ENCODE measurements at regions not wholly inside any gene's neighbourhood (a gene's known extent, or its start where the extent isn't known, plus 50 kb on each side); places are given as distances from the start of the nearest gene placed in this dataset.

- intact Hi-C loops (cut with DNase I, micrococcal nuclease), result no loop called here
- Histone ChIP-seq H3K4me3 (no peak overlapping the region), H3K36me3 (ENCODE audit: low read depth) (no peaks in the 10 kb centered on the region), H3K9me3 (no peaks in the 10 kb centered on the region), H3K4me1 (ENCODE audit: low read depth) (no peaks in the 10 kb centered on the region)
- ATAC-seq (no peak), DNase-seq (no peak)
- TF ChIP-seq CTCF (IDR thresholded peaks at IDR 0.05), result no peak
These were observed 640.1 kb downstream of the PTPRU start for GRCh38 chr1:29876441-29876840.

- H3K36me3 ChIP-seq (ENCODE audit: low read depth), result no peaks in the 10 kb centered on the region
- intact Hi-C loops (cut with DNase I, micrococcal nuclease), result no loop called here
- DNase-seq (no peak), ATAC-seq (no peak)
- no peak for TF ChIP-seq CTCF (IDR thresholded peaks at IDR 0.05)
- H3K9me3 ChIP-seq, result no peaks in the 10 kb centered on the region
- H3K4me1 ChIP-seq (ENCODE audit: low read depth), result no peaks in the 10 kb centered on the region
- H3K4me3 ChIP-seq, result no peak overlapping the region
These were observed 639.3 kb downstream of the PTPRU start for GRCh38 chr1:29875557-29876028.

DNA sequence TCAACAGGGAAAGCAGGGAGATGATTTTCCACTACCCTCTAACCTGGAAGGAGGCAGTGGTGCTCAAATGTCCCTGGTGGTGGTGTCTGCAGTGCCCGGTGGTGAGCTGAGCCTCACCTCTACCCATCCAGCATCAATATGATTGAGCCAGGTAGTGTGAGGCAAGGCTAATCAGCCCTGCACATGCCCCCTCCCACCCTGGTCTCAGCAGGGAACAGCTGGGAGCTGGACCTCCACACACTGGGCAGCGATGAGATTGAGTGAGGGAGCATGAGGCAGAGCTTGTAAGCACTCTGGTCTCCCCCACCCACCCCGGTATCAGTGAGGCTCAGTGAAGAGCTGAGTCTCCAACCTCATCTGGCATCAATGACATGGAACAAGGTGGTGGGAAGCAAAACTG lies 634.3 kb downstream of the PTPRU start:
- H3K9me3 ChIP-seq, result no peaks in the 10 kb centered on the region
- no peaks in the 10 kb centered on the region for H3K4me1 ChIP-seq (ENCODE audit: low read depth)
- DNase-seq (no peak), ATAC-seq (no peak)
- no peak overlapping the region for H3K4me3 ChIP-seq
- no peak for TF ChIP-seq CTCF (IDR thresholded peaks at IDR 0.05)
- H3K36me3 ChIP-seq (ENCODE audit: low read depth), result no peaks in the 10 kb centered on the region
- intact Hi-C loops (cut with DNase I, micrococcal nuclease), result no loop called here

- no peaks in the 10 kb centered on the region for H3K9me3 ChIP-seq
- intact Hi-C loops (cut with DNase I, micrococcal nuclease), result no loop called here
- no peak for DNase-seq
- H3K4me1 ChIP-seq (ENCODE audit: low read depth), result no peaks in the 10 kb centered on the region
- no peak for ATAC-seq
- TF ChIP-seq CTCF (IDR thresholded peaks at IDR 0.05), result no peak
- no peaks in the 10 kb centered on the region for H3K36me3 ChIP-seq (ENCODE audit: low read depth)
- no peak overlapping the region for H3K4me3 ChIP-seq
These were observed 633.5 kb downstream of the PTPRU start for GRCh38 chr1:29869802-29870201.

GRCh38 chr1:29868944-29869343 lies 632.6 kb downstream of the PTPRU start:
- Histone ChIP-seq H3K4me1 (ENCODE audit: low read depth) (no peaks in the 10 kb centered on the region), H3K36me3 (ENCODE audit: low read depth) (no peaks in the 10 kb centered on the region), H3K9me3 (no peaks in the 10 kb centered on the region), H3K4me3 (no peak overlapping the region)
- no peak for TF ChIP-seq CTCF (IDR thresholded peaks at IDR 0.05)
- no peak for ATAC-seq
- intact Hi-C loops (cut with DNase I, micrococcal nuclease), result no loop called here
- no peak for DNase-seq

DNA sequence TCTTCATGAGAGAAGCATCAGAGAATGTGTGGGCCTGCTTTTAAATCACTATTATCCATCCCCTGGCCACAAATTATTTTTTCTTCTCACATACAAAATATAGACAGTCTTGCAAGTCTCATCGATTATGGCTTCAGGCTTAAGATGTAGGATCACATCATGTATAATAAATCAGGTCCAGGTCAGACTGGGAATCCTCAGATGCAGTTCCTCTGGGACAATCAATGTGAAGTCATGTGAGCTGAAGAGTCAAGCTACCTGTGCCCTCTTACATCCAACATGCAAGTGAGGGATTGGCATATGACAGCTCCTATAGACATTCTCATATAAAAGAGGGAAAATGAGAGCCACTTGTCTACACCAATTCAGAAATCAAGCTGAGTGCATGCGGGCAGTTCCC lies 631.8 kb downstream of the PTPRU start:
- Histone ChIP-seq H3K4me3 (no peak overlapping the region), H3K9me3 (no peaks in the 10 kb centered on the region), H3K4me1 (ENCODE audit: low read depth) (no peaks in the 10 kb centered on the region), H3K36me3 (ENCODE audit: low read depth) (no peaks in the 10 kb centered on the region)
- DNase-seq, result no peak
- no peak for TF ChIP-seq CTCF (IDR thresholded peaks at IDR 0.05)
- intact Hi-C loops (cut with DNase I, micrococcal nuclease), result no loop called here
- no peak for ATAC-seq

All from mucosa of descending colon (tissue), 3 donors.